Psoas muscle (tissue), 7 donors: ENCODE measurements at regions not wholly inside any gene's neighbourhood (a gene's known extent, or its start where the extent isn't known, plus 50 kb on each side); places are given as distances from the start of the nearest gene placed in this dataset.

Source experiments
- ATAC-seq, 4 donors: fragments of 200-7000 bp; cut with Tn5 transposase; one replicate each; pipeline ENCODE4 v1.9.1; 2020; ENCODE audit warnings: moderate library complexity in 3 of 4, mild to moderate bottlenecking in 2 of 4
- DNase-seq, 2 donors: peaks; one replicate each; pipeline ENCODE4 v3.0.0-alpha.2; 2020
- H3K27ac ChIP-seq: fragments of 200-600 bp; one replicate; pipeline ENCODE4 v1.8.0; 2022
- H3K27me3 ChIP-seq, 3 donors: fragments of 200-600 bp in 1 of 3; one replicate each; pipeline versions ENCODE4 v1.6.1 to v1.8.0; 2013 to 2022; ENCODE audit warnings: low read length in 2 of 3, mild to moderate bottlenecking in 2 of 3, moderate library complexity in 1 of 3; ENCODE audit not compliant: insufficient read depth in 3 of 3
- H3K36me3 ChIP-seq, 2 donors: fragments of 200-600 bp in 1 of 2; one replicate each; pipeline versions ENCODE4 v1.6.1 to v1.8.0; 2013 to 2022; ENCODE audit warnings: low read depth in 1 of 2, mild to moderate bottlenecking in 1 of 2, moderate library complexity in 1 of 2; ENCODE audit not compliant: insufficient read depth in 1 of 2
- H3K4me1 ChIP-seq: fragments of 200-600 bp; one replicate; pipeline ENCODE4 v1.8.0; 2022
- H3K4me3 ChIP-seq: fragments of 200-600 bp; one replicate; pipeline ENCODE4 v1.8.0; 2022; ENCODE audit warnings: mild to moderate bottlenecking
- H3K9me3 ChIP-seq: fragments of 200-600 bp; one replicate; pipeline ENCODE4 v1.8.0; 2022
- WGBS, 3 donors: extraction: QIAGEN DNeasy Blood & Tissue Kit; methylation state at CpG; one replicate each; pipeline versions ENCODE4 v1.1.6 to v1.1.7; 2013; 5-methylcytosine and 5-hydroxymethylcytosine counted together
- intact Hi-C, 2 donors: fragments of 100-400 bp; cut with DNase I; formaldehyde crosslinking; loops; one replicate each; pipeline versions ENCODE4 v1.11.0 to v1.14.2; 2022
- TF ChIP-seq, protein P1 (sequence below): fragments of 200-600 bp; IDR thresholded peaks from one replicate; pipeline ENCODE4 v1.8.0; 2022; ENCODE audit warnings: antibody characterized with exemption
- donor health status: healthy with polysubstance abuse.
- donor health status: DM: no; HTN: no; CAD: no; lungs with moderate emphysema.
- donor health status: Bipolar disorder and iron deficiency.
- donor health status: healthy.
- donor health status: DM: yes; HTN: yes; CAD: no.
- donor health status: DM: no; HTN: no; CAD: no.
- donor health status: DM: yes; HTN: yes; CAD: no.

DNA sequence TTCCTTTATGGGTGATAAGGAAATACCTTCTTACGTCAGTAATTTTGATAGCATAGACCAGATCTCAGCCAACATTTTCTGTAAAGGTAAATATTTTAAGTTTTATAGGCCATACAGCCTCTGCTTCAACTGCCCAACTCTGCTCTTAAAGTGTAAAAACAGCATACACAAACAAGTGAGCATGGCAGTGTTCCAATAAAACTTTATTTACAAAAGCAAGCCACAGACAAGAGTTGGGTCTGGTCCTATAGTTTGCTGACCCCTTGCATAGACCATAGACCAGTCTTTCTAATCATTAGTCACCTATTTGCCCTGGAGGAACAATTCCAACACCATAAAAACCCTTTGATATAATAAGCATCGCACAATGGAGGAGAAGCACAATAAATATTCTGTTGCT is 398.8 kb downstream of the SFMBT2 start:
- intact Hi-C loops, result no loop called here

DNA sequence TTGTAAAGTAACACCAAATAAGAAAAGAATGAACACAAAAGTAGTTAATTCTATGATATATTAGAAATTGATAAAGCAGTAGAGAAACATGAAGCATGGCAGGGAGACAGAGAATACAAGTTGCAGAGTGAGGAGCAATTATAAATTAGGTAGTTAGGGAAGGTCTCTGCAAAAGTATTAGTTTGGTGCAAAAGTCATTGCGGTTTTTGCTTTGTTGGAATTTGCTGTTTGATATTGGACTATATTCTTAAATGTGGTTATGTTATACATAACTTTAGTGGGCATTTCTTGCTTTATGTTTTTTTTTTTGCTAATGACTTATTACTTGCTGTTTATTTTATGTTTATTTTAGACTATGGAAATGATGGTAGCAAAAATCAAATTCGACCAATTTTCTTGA is 402.2 kb downstream of the SFMBT2 start:
- DNase-seq (no peak), ATAC-seq (no peak)
- H3K9me3 ChIP-seq, result no peaks in the 10 kb centered on the region
- no peaks in the 10 kb centered on the region for H3K4me1 ChIP-seq
- H3K27me3 ChIP-seq, result no peaks in the 10 kb centered on the region
- WGBS, 3 donors, result 79 to 94% (median 88%) methylated on average over 2 of the region's 2 CpGs
- intact Hi-C loops, result no loop called here
- H3K4me3 ChIP-seq, result no peak overlapping the region
- H3K27ac ChIP-seq, result no peak overlapping the region
- TF ChIP-seq, protein P1, sequence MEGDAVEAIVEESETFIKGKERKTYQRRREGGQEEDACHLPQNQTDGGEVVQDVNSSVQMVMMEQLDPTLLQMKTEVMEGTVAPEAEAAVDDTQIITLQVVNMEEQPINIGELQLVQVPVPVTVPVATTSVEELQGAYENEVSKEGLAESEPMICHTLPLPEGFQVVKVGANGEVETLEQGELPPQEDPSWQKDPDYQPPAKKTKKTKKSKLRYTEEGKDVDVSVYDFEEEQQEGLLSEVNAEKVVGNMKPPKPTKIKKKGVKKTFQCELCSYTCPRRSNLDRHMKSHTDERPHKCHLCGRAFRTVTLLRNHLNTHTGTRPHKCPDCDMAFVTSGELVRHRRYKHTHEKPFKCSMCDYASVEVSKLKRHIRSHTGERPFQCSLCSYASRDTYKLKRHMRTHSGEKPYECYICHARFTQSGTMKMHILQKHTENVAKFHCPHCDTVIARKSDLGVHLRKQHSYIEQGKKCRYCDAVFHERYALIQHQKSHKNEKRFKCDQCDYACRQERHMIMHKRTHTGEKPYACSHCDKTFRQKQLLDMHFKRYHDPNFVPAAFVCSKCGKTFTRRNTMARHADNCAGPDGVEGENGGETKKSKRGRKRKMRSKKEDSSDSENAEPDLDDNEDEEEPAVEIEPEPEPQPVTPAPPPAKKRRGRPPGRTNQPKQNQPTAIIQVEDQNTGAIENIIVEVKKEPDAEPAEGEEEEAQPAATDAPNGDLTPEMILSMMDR, result no peak
- H3K36me3 ChIP-seq, result no peaks in the 10 kb centered on the region

More for the DNA sequence above, 398.8 kb downstream of the SFMBT2 start:
- ATAC-seq (no peak), DNase-seq (no peak)
- no peaks in the 10 kb centered on the region for H3K4me1 ChIP-seq
- TF ChIP-seq, protein P1, result no peak
- WGBS, 3 donors, result 75 to 81% (median 76%) methylated on average over 2 of the region's 2 CpGs
- H3K4me3 ChIP-seq, result no peak overlapping the region
- H3K36me3 ChIP-seq, result no peaks in the 10 kb centered on the region
- H3K27me3 ChIP-seq, result peaks cover 0 to 3% (median 0%) of the 10 kb centered on the region in 3 donors
- no peak overlapping the region for H3K27ac ChIP-seq
- no peaks in the 10 kb centered on the region for H3K9me3 ChIP-seq

DNA sequence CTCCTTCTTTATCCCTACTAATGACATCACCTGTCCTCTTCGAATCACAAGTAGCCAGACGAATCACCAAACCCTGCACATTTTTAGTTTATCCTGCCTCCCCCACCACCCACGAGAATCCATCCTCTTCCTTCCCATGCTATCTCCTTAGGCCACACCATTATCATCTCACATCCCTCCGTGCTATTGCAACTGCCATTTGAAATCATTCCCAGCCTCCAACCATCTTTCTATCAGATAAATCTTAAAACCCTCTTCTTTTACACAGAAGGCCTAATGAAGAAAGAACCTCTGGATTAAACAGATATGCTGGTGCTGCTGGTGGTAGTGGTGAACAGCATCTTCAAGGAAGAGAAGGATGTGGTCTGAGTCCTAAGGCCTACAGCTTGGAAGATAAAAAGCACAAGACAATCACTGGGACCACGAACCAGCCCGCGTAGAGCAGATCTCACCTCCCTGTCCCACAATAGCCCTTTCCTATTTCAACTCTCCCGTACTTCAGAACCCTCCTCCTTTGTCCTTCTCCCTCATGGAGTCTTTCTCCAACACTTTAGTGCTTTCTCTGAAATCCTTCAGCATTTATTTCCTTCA is 403.1 kb downstream of the SFMBT2 start:
- Histone ChIP-seq H3K36me3 (no peaks in the 10 kb centered on the region), H3K4me3 (no peak overlapping the region), H3K27me3 (no peaks in the 10 kb centered on the region), H3K4me1 (no peaks in the 10 kb centered on the region), H3K27ac (no peak overlapping the region), H3K9me3 (no peaks in the 10 kb centered on the region)
- ATAC-seq (no peak), DNase-seq (no peak)
- intact Hi-C loops, result no loop called here
- TF ChIP-seq, protein P1, result no peak
- 84 to 90% (median 87%) methylated on average over 8 of the region's 8 CpGs for WGBS, 3 donors

DNA sequence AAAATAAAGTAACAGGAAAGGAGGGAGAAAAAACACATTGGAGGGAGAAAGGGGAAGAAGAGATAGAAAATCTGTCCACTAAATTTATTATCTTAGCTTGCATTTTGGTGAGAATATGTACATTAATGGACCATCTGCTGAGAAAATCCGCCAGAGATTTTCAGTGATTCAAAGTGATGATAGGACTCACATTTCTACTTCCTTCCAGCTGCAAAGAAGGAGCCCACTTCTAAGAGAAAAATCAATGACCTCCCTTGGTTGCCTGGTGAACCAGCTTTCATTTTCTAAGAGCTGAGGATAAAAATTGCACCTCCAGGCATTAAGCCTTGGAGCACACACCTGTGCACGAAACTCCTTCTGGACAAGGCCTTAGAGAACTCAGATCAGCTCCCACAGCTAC is 404.3 kb downstream of the SFMBT2 start:
- no peak overlapping the region for H3K27ac ChIP-seq
- H3K27me3 ChIP-seq, result no peaks in the 10 kb centered on the region
- no peaks in the 10 kb centered on the region for H3K36me3 ChIP-seq
- TF ChIP-seq, protein P1, result no peak
- no peak for DNase-seq
- no peaks in the 10 kb centered on the region for H3K9me3 ChIP-seq
- H3K4me1 ChIP-seq, result no peaks in the 10 kb centered on the region
- intact Hi-C loops, result no loop called here
- H3K4me3 ChIP-seq, result no peak overlapping the region
- 49 to 66% (median 61%) methylated on average over 2 of the region's 2 CpGs for WGBS, 3 donors
- ATAC-seq, result no peak

DNA sequence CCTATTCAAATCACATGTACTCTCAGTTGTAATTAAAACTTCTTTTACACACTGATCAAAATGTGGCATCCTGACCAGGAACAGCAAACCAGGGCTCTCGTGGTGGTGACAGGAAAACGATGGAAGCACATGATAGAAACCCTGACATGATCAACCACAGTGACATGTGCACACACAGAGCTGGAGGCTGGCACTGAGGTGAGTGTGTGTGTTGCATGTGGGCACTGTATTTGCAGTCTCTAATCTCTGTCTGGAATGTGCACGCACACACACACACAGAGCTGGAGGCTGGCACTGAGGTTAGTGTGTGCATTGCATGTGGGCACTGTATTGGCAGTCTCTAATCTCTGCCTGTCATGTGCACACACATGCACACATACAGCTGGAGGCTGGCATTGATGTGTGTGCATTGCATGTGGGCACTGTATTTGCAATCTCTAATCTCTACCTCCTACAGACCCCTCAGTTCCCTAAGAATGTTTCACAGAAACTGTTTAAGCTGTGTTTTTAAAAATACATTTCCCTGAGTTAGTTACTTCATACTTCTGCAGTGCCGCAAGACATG is 406.9 kb downstream of the SFMBT2 start:
- Histone ChIP-seq H3K27ac (no peak overlapping the region), H3K27me3 (peaks cover 0 to 8% (median 3%) of the 10 kb centered on the region in 3 donors), H3K36me3 (no peaks in the 10 kb centered on the region), H3K4me3 (no peak overlapping the region), H3K4me1 (no peaks in the 10 kb centered on the region), H3K9me3 (no peaks in the 10 kb centered on the region)
- 79 to 88% (median 82%) methylated on average over 4 of the region's 4 CpGs for WGBS, 3 donors
- no peak for ATAC-seq
- no peak for DNase-seq
- intact Hi-C loops, result no loop called here
- TF ChIP-seq, protein P1, result no peak
